Tongue (tissue), 1 donor: ENCODE measurements at regions not wholly inside any gene's neighbourhood (a gene's known extent, or its start where the extent isn't known, plus 50 kb on each side); places are given as distances from the start of the nearest gene placed in this dataset.

Experiments
- DNase-seq: peaks from one replicate; pipeline ENCODE4 v3.0.0-alpha.2; 2015

DNA sequence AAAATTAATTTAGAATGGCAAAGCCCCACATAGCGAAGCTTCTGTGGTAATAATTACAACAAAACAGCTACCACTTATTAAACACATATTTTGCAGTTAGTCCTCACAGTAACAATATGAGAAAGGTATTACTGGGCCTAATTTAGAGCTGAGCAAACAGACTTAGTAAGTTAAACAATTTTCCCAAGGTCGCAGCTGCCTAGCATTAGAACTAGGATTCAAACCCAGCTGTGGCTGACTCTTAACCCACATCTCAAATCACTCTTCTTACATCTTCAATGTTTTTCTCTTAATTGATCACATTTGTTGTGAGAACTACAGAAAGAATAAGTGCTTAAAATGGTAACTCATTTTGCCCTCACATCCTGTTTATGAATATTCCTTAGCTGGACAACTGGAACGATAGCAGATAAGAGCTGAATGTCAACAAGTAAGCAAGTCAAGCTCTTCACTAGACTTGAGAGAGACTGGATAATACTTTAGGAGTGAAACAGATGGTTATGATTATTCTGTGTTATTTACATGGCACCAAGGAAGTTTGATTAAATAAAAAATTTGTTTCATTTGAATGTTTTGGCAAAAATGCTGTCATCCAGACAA is 59.4 kb upstream of the TMEM17 start:
- DNase-seq, result no peak

DNA sequence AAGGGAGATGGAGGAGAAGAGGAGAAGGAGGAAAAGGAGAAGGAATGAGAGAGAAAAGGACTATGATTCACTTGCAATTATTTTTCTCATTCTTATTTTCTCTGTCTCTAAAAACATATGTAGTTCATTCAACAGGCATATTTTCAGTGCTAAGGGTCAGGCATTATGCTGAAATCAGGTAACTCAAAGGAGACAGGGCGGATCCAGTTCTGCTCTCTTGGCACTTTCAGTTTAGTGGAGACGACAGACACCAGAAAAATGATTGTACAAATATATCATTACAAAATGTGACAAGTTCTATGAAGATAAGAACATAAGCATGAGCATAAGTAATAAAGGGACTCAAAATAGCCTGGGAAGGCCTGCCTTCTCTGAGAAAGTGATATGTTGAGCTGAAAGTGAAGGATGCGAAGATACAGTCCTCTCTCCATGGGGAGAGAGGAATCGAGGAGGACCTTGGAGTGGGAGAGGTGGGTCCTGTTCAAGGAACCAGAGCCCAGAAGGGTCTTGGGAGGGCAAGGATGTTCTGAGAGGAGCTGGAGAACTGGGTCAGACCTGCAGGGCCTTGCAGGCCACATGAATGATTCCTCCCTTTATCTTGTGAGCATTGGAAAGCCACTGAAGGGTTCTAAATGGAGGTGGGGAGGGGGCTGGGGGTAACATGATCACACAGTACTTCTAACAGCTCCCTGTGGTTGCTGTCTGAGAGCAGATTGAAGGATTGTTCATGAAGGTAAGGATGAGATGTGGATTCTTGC is 58.6 kb upstream of the TMEM17 start:
- DNase-seq, result no peak

DNA sequence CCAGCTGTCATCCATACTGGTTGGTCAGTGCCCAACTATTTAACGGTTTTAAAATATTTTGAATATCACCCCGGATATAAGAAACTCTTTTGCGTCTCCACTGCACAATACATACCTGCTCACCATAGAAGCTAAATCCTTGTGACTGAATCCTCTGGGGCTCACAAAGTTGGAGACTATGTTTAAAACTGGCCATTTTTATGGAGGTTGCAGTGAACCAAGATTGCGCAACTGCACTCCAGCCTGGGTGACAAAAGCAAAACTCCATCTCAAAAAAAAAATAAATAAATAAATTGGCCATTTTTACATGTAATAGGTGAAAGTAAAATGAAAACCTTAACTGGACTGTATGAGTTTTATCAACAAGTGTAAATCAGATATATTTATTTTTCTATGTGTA is 55.6 kb upstream of the TMEM17 start:
- no peak for DNase-seq

DNA sequence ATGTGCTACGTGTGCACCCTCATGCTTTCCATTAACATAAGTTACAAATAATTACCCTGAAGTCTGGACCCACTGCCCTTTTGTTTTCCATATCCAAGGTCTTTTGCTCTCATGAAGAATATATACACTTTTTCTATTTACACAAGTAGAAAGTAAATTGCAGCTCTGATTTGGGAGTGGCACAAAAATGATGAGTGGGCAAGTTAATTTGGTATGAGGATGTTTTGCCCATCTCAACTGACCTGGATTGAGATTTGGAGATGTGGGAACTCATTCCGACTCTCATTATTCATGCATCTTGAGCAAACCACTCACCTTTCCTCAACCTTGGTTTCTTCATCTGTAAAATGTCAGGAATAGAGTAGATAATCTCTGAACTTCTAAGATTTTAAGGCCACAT is 53.6 kb upstream of the TMEM17 start:
- DNase-seq, result no peak

DNA sequence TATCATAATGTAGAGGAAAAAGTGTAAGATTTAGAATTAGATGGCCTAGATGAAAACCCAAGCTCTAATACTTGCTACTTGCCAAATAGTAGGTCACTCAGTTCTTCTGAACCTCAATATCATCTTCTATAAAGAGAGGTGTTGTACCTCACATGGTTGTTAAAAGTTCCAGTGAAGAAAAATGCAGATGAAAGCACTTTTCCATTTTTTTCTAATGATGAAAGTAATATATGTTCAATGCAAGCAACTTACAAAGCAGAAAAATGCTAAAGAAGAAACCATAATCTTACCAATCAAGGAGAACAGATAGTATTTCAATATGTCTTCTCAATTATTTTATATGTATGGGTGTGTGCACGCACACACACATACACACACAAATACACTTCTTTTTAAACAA is 52.7 kb upstream of the TMEM17 start:
- no peak for DNase-seq

DNA sequence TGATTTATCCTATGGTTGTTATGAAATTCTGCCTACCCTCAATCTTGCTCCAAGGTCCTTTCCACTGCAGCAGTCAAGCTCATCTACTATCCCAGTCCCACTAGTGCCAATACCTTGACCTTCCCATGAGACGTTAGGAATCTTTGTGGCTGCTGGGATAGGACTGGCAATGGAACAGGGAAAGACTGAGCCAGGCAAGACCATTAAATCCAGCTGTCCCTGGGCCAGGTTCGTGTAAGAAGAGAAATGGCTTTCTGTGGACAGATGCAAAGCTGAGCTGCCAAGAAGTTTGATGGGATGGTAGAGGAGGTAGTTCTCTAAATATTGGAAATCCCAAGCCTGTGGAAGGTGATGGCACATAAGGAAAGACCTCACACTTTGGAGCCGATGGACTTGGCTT is 50.1 kb upstream of the TMEM17 start:
- no peak for DNase-seq
